ENCODE measurements at regions not wholly inside any gene's neighbourhood (a gene's known extent, or its start where the extent isn't known, plus 50 kb on each side); places are given as distances from the start of the nearest gene placed in this dataset.

GRCh38 chr20:21920211-21920610, 214.7 kb downstream of the PAX1 start:
- H3K27me3 ChIP-seq (ENCODE audit: control insufficient read depth in 2 of 2, insufficient read depth in 2 of 2, low read length in 2 of 2), result no peaks in the 10 kb centered on the region
- no peak overlapping the region for H3K4me2 ChIP-seq (replicated peaks; ENCODE audit: extremely low read depth, low read length, poor library complexity, severe bottlenecking)
- no peaks in the 10 kb centered on the region for H3K79me2 ChIP-seq (ENCODE audit: insufficient read depth, low read length)
- H3K4me1 Mint-ChIP-seq, result no peaks in the 10 kb centered on the region
- no peaks in the 10 kb centered on the region for H3K36me3 ChIP-seq (replicated peaks in 1 of 2; ENCODE audit: control insufficient read depth in 1 of 2, insufficient read depth in 2 of 2, low read length in 2 of 2)
- H3K9me3 ChIP-seq (replicated peaks in 1 of 2; ENCODE audit: control insufficient read depth in 1 of 2, insufficient read depth in 1 of 2, low read length in 2 of 2), result peaks cover 9 to 22% of the 10 kb centered on the region in 2 donors
- no peak for DNase-seq
- no peaks in the 10 kb centered on the region for H3K4me1 ChIP-seq (ENCODE audit: control insufficient read depth in 1 of 2, insufficient read depth in 2 of 2, low read length in 2 of 2)
- H3K4me3 Mint-ChIP-seq, result no peak overlapping the region
- H2AFZ ChIP-seq (ENCODE audit: insufficient read depth, low read depth, low read length, poor library complexity, severe bottlenecking), result no peak overlapping the region
- H3K27ac Mint-ChIP-seq, result no peak overlapping the region
- intact Hi-C loops (cut with micrococcal nuclease), result no loop called here
- TF ChIP-seq CTCF (IDR thresholded peaks at IDR 0.05), result no peak
- H3K4me3 ChIP-seq (replicated peaks in 1 of 3; ENCODE audit: low read depth in 2 of 3, low read length in 3 of 3), result no peak overlapping the region
- no peak overlapping the region for H3K9ac ChIP-seq (ENCODE audit: insufficient read depth, low read length, poor library complexity, severe bottlenecking)
- no CpG with 5 or more reads among the region's 3 CpGs for WGBS (ENCODE audit: insufficient coverage)
- H3K36me3 Mint-ChIP-seq, result no peaks in the 10 kb centered on the region
- no peaks in the 10 kb centered on the region for H4K20me1 ChIP-seq (ENCODE audit: insufficient read depth, low read length)
- H3K27me3 Mint-ChIP-seq (ENCODE audit: low read depth in 3 of 3), result peaks cover 0 to 4% (median 0%) of the 10 kb centered on the region in 3 donors
- H3K9me3 Mint-ChIP-seq, result peaks cover 4 to 15% (median 7%) of the 10 kb centered on the region in 7 donors
- H3K27ac ChIP-seq (ENCODE audit: low read depth in 1 of 2, low read length in 2 of 2), result no peak overlapping the region

DNA sequence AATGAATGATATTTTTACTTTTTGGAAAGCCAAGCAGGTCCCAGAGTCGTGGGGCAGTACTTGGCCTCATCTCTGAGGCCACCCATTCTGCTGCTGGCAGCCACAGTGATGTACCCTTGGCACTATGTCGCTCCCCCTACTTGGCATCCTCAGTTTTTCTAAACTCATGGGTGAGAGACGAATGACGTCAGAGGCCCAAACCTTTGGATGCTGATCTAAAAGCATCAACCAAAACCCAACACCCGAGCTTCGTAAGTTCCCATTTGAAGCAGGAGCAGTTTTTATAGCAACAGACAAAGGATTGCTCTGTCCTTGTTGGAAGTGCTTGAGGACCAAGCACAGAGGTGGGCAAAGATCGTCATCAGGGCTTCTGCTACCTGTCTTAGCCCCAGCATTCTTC, 212.9 kb downstream of the PAX1 start:
- Histone ChIP-seq H3K4me2 (replicated peaks; ENCODE audit: extremely low read depth, low read length, poor library complexity, severe bottlenecking) (no peak overlapping the region), H3K27me3 (ENCODE audit: control insufficient read depth in 2 of 2, insufficient read depth in 2 of 2, low read length in 2 of 2) (no peaks in the 10 kb centered on the region), H3K4me3 (replicated peaks in 1 of 3; ENCODE audit: low read depth in 2 of 3, low read length in 3 of 3) (no peak overlapping the region), H3K9ac (ENCODE audit: insufficient read depth, low read length, poor library complexity, severe bottlenecking) (no peak overlapping the region), H3K4me1 (ENCODE audit: control insufficient read depth in 1 of 2, insufficient read depth in 2 of 2, low read length in 2 of 2) (no peaks in the 10 kb centered on the region), H4K20me1 (ENCODE audit: insufficient read depth, low read length) (no peaks in the 10 kb centered on the region), H2AFZ (ENCODE audit: insufficient read depth, low read depth, low read length, poor library complexity, severe bottlenecking) (no peak overlapping the region), H3K27ac (ENCODE audit: low read depth in 1 of 2, low read length in 2 of 2) (no peak overlapping the region), H3K36me3 (replicated peaks in 1 of 2; ENCODE audit: control insufficient read depth in 1 of 2, insufficient read depth in 2 of 2, low read length in 2 of 2) (no peaks in the 10 kb centered on the region), H3K79me2 (ENCODE audit: insufficient read depth, low read length) (no peaks in the 10 kb centered on the region), H3K9me3 (replicated peaks in 1 of 2; ENCODE audit: control insufficient read depth in 1 of 2, insufficient read depth in 1 of 2, low read length in 2 of 2) (peaks cover 5 to 19% of the 10 kb centered on the region in 2 donors)
- Mint-ChIP-seq H3K36me3 (no peaks in the 10 kb centered on the region), H3K9me3 (peaks cover 0 to 12% (median 5%) of the 10 kb centered on the region in 7 donors), H3K4me1 (no peaks in the 10 kb centered on the region), H3K27me3 (ENCODE audit: low read depth in 3 of 3) (peaks cover 0 to 4% (median 0%) of the 10 kb centered on the region in 3 donors), H3K4me3 (no peak overlapping the region), H3K27ac (no peak overlapping the region)
- DNase-seq, result no peak
- WGBS (ENCODE audit: insufficient coverage), result 77% methylated on average over 4 of the region's 7 CpGs
- intact Hi-C loops (cut with micrococcal nuclease), result no loop called here
- no peak for TF ChIP-seq CTCF (IDR thresholded peaks at IDR 0.05)

All from CD14-positive monocyte (primary cell).